Motor neuron (in vitro differentiated cells): ENCODE measurements at regions not wholly inside any gene's neighbourhood (a gene's known extent, or its start where the extent isn't known, plus 50 kb on each side); places are given as distances from the start of the nearest gene placed in this dataset.
"Not testable (repeated sequence)": the region's sequence is repeated elsewhere in the genome, so short reads cannot be mapped to it uniquely, and the experiment has no call there.

ENCODE experiments used
- ATAC-seq, 8 experiments: fragments of 200-7000 bp; cut with Tn5 transposase; replicated peaks in 6 of 8; 2 replicates each; pipeline ENCODE4 v1.8.0; 2021; ENCODE audit warnings: mild to moderate bottlenecking in 8 of 8, moderate library complexity in 8 of 8
- H3K27ac ChIP-seq, 2 donors: fragments of 250-450 bp; sonication (Bioruptor Pico); 2 replicates each; pipeline ENCODE4 v1.9.0; 2021; ENCODE audit warnings: antibody characterized with exemption in 2 of 2, mild to moderate bottlenecking in 2 of 2, moderate library complexity in 1 of 2
- H3K4me1 ChIP-seq, 2 donors: fragments of 250-450 bp; sonication (Bioruptor Pico); replicated peaks in 1 of 2; 2 replicates each; pipeline ENCODE4 v1.6.1; 2021; ENCODE audit warnings: antibody characterized with exemption in 2 of 2, mild to moderate bottlenecking in 2 of 2, moderate library complexity in 1 of 2
- H3K4me3 ChIP-seq, 5 donors: fragments of 250-450 bp; sonication (Bioruptor Pico); 2 replicates each; pipeline ENCODE4 v1.9.0; 2021; ENCODE audit warnings: antibody characterized with exemption in 5 of 5, mild to moderate bottlenecking in 5 of 5, moderate library complexity in 4 of 5
- WGBS, 10 experiments: fragments of 450-650 bp; shearing (Covaris generic); methylation state at CpG; one replicate each; pipeline ENCODE4 v1.0.0; 2022; 5-methylcytosine and 5-hydroxymethylcytosine counted together
- in situ Hi-C, 9 experiments: fragments of 400-800 bp; cut with MboI; loops; one replicate each; pipeline ENCODE4 v1.15.0; 2021; ENCODE audit warnings: low sequenced_read_pairs in 9 of 9, low pct_unique_long_range_greater_than_20kb in 2 of 9; ENCODE audit not compliant: unreplicated experiment in 9 of 9

- Histone ChIP-seq H3K4me1 (peaks cover 4 to 13% of the 10 kb centered on the region in 2 donors), H3K4me3 (no peak overlapping the region), H3K27ac (no peak overlapping the region)
- 46 to 100% (median 83%) methylated on average over 2 of the region's 2 CpGs; no CpG with 5 or more reads in 1 of the 10 experiments for WGBS, 10 experiments
- in situ Hi-C loops: no loop called here
- ATAC-seq: no peak
Measured at GRCh38 chr13:75996582-75996981, 360.5 kb downstream of the LMO7 start.

- WGBS, 10 experiments: 76 to 100% (median 94%) methylated on average over 2 of the region's 2 CpGs
- Histone ChIP-seq H3K4me1 (peaks cover 4 to 13% of the 10 kb centered on the region in 2 donors), H3K4me3 (no peak overlapping the region), H3K27ac (no peak overlapping the region)
- ATAC-seq: no peak
- in situ Hi-C loops: no loop called here
Measured at GRCh38 chr13:75995966-75996365, 359.8 kb downstream of the LMO7 start.

GRCh38 chr13:75993823-75994222 is 357.7 kb downstream of the LMO7 start:
- in situ Hi-C loops: no loop called here
- no peak overlapping the region for H3K27ac ChIP-seq
- 82 to 100% (median 96%) methylated on average over 1 to 8 of the region's 8 CpGs for WGBS, 10 experiments

GRCh38 chr13:75993241-75993640 is 357.1 kb downstream of the LMO7 start:
- no peak for ATAC-seq
- H3K27ac ChIP-seq: no peak overlapping the region
- WGBS, 10 experiments: 22 to 100% (median 84%) methylated on average over 1 to 3 of the region's 3 CpGs; no CpG with 5 or more reads in 1 of the 10 experiments
- in situ Hi-C loops: no loop called here
- no peaks in the 10 kb centered on the region for H3K4me1 ChIP-seq
- H3K4me3 ChIP-seq: no peak overlapping the region

More at GRCh38 chr13:75993823-75994222, 357.7 kb downstream of the LMO7 start:
- ATAC-seq: no peak
- H3K4me3 ChIP-seq: no peak overlapping the region
- no peaks in the 10 kb centered on the region for H3K4me1 ChIP-seq

GRCh38 chr13:75986818-75987217 is 350.7 kb downstream of the LMO7 start:
- 38 to 100% (median 73%) methylated on average over 1 of the region's 1 CpG; no CpG with 5 or more reads in 3 of the 10 experiments for WGBS, 10 experiments
- Histone ChIP-seq H3K4me3 (no peak overlapping the region), H3K27ac (no peak overlapping the region), H3K4me1 (no peaks in the 10 kb centered on the region)
- in situ Hi-C loops: no loop called here
- ATAC-seq: no peak

GRCh38 chr13:75985132-75985531 is 349.0 kb downstream of the LMO7 start:
- Histone ChIP-seq H3K27ac (no peak overlapping the region), H3K4me3 (no peak overlapping the region), H3K4me1 (no peaks in the 10 kb centered on the region)
- no peak for ATAC-seq
- WGBS, 10 experiments: 31 to 100% (median 90%) methylated on average over 1 of the region's 1 CpG; no CpG with 5 or more reads in 3 of the 10 experiments
- in situ Hi-C loops: no loop called here

- peak in 3 of 8 experiments; percentile 69 to 99 (median 91) for ATAC-seq
- in situ Hi-C loops: no loop called here
- Histone ChIP-seq H3K27ac (no peak overlapping the region), H3K4me3 (no peak overlapping the region), H3K4me1 (no peaks in the 10 kb centered on the region)
Measured at GRCh38 chr13:75978818-75979217, 342.7 kb downstream of the LMO7 start.

GRCh38 chr13:75968103-75968838 is 332.1 kb downstream of the LMO7 start:
- in situ Hi-C loops: no loop called here
- Histone ChIP-seq H3K27ac (no peak overlapping the region), H3K4me3 (no peak overlapping the region), H3K4me1 (peaks cover 4 to 7% of the 10 kb centered on the region in 2 donors)
- 54 to 100% (median 94%) methylated on average over 2 to 4 of the region's 4 CpGs; no CpG with 5 or more reads in 1 of the 10 experiments for WGBS, 10 experiments
- ATAC-seq: peak in 4 of 8 experiments; percentile 64 to 85 (median 70)

- ATAC-seq: peak; percentile 36 to 97 (median 92)
- Histone ChIP-seq H3K4me1 (peaks cover 19 to 25% of the 10 kb centered on the region in 2 donors), H3K27ac (no peak overlapping the region), H3K4me3 (no peak overlapping the region)
- in situ Hi-C loops: no loop called here
- 0 to 65% (median 8%) methylated on average over 1 to 4 of the region's 4 CpGs; no CpG with 5 or more reads in 1 of the 10 experiments for WGBS, 10 experiments
Measured at GRCh38 chr13:75963302-75963701, 327.2 kb downstream of the LMO7 start.

- Histone ChIP-seq H3K4me1 (peaks cover 19 to 25% of the 10 kb centered on the region in 2 donors), H3K27ac (no peak overlapping the region), H3K4me3 (no peak overlapping the region)
- ATAC-seq: no peak
- WGBS, 10 experiments: 0 to 93% (median 80%) methylated on average over 1 to 2 of the region's 2 CpGs; no CpG with 5 or more reads in 5 of the 10 experiments
- in situ Hi-C loops: no loop called here
Measured at GRCh38 chr13:75961911-75962310, 325.8 kb downstream of the LMO7 start.

- Histone ChIP-seq H3K4me1 (peaks cover 19 to 25% of the 10 kb centered on the region in 2 donors), H3K27ac (no peak overlapping the region), H3K4me3 (no peak overlapping the region)
- no peak for ATAC-seq
- 0 to 100% (median 70%) methylated on average over 1 of the region's 1 CpG; no CpG with 5 or more reads in 4 of the 10 experiments for WGBS, 10 experiments
- in situ Hi-C loops: no loop called here
Measured at GRCh38 chr13:75960538-75960994, 324.4 kb downstream of the LMO7 start.

- in situ Hi-C loops: no loop called here
- no peak overlapping the region for H3K27ac ChIP-seq
- H3K4me3 ChIP-seq: no peak overlapping the region
- H3K4me1 ChIP-seq: peaks cover 19 to 25% of the 10 kb centered on the region in 2 donors
- WGBS, 10 experiments: 26 to 80% (median 43%) methylated on average over 1 to 3 of the region's 3 CpGs
- ATAC-seq: peak in 1 of 8 experiments; percentile 67
Measured at GRCh38 chr13:75959861-75960481, 323.8 kb downstream of the LMO7 start.

- H3K4me1 ChIP-seq, H3K4me3 ChIP-seq, H3K27ac ChIP-seq, ATAC-seq, in situ Hi-C loops: not testable (repeated sequence)
- WGBS, 10 experiments: 0 to 83% (median 42%) methylated on average over 1 of the region's 2 CpGs; no CpG with 5 or more reads in 2 of the 10 experiments
Measured at GRCh38 chr13:75953589-75953988, 317.5 kb downstream of the LMO7 start.
